Sigmoid colon (tissue), 4 donors: ENCODE measurements at regions not wholly inside any gene's neighbourhood (a gene's known extent, or its start where the extent isn't known, plus 50 kb on each side); places are given as distances from the start of the nearest gene placed in this dataset.

Experiments
- POLR2A ChIP-seq, 2 donors: fragments of 450-650 bp; IDR thresholded peaks; one replicate each; pipeline ENCODE4 v1.6.1; 2016; ENCODE audit warnings: antibody characterized with exemption in 2 of 2, mild to moderate bottlenecking in 2 of 2, moderate library complexity in 2 of 2
- POLR2AphosphoS5 ChIP-seq, 4 donors: sonication (generic); formaldehyde crosslinking; IDR thresholded peaks; one replicate each; pipeline ENCODE4 v1.6.1; 2017; ENCODE audit warnings: antibody characterized with exemption in 4 of 4
- TF ChIP-seq, protein P1 (sequence below), 4 experiments: fragments of 450-650 bp in 3 of 4; fragments of 200-600 bp in 1 of 4; IDR thresholded peaks; one replicate each; pipeline ENCODE4 v1.5.1; 2016 to 2019; ENCODE audit warnings: antibody characterized with exemption in 4 of 4, mild to moderate bottlenecking in 3 of 4, moderate library complexity in 2 of 4

- TF ChIP-seq, protein P1, sequence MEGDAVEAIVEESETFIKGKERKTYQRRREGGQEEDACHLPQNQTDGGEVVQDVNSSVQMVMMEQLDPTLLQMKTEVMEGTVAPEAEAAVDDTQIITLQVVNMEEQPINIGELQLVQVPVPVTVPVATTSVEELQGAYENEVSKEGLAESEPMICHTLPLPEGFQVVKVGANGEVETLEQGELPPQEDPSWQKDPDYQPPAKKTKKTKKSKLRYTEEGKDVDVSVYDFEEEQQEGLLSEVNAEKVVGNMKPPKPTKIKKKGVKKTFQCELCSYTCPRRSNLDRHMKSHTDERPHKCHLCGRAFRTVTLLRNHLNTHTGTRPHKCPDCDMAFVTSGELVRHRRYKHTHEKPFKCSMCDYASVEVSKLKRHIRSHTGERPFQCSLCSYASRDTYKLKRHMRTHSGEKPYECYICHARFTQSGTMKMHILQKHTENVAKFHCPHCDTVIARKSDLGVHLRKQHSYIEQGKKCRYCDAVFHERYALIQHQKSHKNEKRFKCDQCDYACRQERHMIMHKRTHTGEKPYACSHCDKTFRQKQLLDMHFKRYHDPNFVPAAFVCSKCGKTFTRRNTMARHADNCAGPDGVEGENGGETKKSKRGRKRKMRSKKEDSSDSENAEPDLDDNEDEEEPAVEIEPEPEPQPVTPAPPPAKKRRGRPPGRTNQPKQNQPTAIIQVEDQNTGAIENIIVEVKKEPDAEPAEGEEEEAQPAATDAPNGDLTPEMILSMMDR (IDR thresholded peaks at IDR 0.05) = no peak
- TF ChIP-seq POLR2A (IDR thresholded peaks at IDR 0.05) = no peak
- no peak for TF ChIP-seq POLR2AphosphoS5 (IDR thresholded peaks at IDR 0.05)
Observed at GRCh38 chr10:3428826-3429225, 256.2 kb upstream of the PITRM1 start.
